Stimulated activated CD8-positive, alpha-beta memory T cell treated with anti-CD3 and anti-CD28 coated beads, Interleukin-4, amount 100 ng/mL, for 4 hours (primary cell): ENCODE measurements at regions not wholly inside any gene's neighbourhood (a gene's known extent, or its start where the extent isn't known, plus 50 kb on each side); places are given as distances from the start of the nearest gene placed in this dataset.
"Not testable (repeated sequence)": the region's sequence is repeated elsewhere in the genome, so short reads cannot be mapped to it uniquely, and the experiment has no call there.

Source experiments
- DNase-seq, 2 donors: peaks; one replicate each; pipeline ENCODE4 v3.0.0-alpha.2; 2020; ENCODE audit warnings: low read depth in 2 of 2, low spot score in 1 of 2

DNA sequence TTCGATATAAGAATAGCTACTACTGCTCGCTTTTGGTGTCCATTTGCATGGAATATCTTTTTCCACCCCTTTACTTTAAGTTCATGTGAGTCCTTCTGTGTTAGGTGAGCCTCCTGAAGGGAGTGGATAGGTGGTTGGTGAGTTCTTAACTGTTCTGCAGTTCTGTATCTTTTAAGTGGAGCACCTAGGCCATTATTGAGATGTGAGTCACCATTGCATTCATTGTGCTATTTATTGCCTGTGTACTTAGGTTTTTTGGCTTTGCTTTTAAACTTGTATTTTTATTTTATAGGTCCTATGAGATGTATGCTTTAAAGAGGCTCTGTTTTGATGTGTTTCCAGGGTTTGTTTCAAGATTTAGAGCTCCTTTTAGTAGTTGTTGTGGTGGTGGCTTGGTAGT lies 1430.8 kb downstream of the REEP3 start:
- no peak for DNase-seq

DNA sequence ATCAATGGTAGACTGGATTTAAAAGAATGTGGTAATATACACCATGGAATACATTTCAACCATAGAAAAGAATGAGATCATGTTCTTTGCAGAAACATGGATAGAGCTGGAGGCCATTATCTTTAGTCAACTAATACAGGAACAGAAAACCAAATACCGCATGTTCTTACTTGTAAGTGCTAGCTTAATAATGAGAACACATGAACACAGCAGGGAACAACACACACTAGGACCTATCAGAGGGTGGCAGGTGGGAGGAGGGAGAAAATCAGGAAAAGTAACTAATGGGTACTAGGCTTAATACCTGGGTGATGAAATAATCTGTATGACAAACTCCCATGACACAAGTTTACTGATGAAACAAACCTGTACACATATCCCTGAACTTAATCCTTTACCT lies 1435.2 kb downstream of the REEP3 start:
- DNase-seq: no peak

DNA sequence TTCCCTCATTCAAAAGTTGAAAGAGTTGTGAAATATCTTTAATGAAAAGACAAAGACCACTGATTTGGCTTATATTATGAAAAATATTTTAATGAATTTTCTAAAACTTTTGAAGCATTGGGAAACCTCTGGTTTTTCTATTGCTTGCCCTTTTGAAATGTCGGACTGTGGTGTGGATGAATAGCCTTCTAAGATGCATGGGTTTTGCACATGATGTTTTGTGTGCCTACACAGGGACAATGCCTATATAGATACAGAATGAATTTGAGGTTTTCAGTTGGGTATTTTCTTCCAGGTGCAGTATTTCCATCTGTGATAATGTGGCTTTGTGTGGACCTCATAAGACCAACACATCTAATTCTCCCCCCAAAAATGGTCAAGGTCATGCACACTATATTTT lies 1437.9 kb downstream of the REEP3 start:
- no peak for DNase-seq

- no peak for DNase-seq
Measured at GRCh38 chr10:64959883-64960282, 1438.7 kb downstream of the REEP3 start.

- no peak for DNase-seq
Measured at GRCh38 chr10:64973391-64973790, 1452.2 kb downstream of the REEP3 start.

DNA sequence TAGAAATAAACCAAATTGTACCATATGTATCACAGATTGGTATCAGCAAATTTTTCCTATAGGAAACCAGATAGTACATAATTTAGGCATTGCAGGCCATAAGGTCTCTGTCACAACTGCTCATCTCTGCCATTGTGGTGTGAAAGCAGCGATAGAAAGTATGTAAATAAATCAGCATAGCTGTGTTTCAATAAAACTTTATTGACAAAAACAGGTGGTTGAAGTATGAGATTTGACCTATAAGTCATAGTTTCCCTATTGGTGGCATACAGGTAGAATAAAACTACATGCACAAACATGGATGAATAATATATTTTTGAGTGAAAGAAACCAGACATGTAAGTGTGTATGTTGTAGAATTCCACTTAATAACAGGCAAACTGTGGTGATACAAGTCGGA lies 1454.9 kb downstream of the REEP3 start:
- DNase-seq: no peak

DNA sequence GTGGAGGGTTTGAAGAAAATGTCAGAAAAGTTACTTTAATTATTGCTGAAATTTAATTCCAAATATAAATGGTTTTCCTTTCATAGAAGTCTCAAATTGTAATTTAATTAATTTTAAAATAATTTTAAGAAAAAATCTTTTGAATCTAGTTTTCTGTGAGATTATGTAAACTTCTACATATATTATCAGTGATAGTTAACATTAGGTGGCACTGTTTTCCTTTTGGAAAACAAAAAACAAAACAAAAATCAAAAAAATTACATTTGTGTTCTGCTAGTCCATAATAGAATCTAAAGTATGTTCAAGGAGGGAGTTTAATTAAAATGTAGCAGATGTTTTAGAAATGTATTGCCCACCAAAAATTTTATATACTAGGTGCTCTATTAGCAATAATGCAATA lies 1456.7 kb downstream of the REEP3 start:
- no peak for DNase-seq

DNA sequence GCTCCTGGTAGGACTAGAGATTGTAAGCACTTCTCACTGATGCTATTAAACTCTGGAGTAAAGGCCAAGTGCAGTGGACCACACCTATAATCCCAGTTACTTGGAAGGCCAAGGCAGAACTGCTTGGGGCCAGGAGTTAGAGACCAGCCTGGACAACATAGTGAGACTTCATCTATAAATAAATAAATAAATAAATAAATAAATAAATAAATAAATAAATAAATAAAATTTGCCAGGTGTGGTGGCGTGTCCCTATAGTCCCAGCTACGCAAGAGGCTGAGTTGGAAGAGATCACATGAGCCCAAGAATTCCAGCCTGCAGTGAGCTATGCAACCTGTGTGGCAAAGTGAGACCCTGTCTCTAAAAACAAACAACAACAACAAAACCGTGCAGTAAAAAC lies 1475.7 kb downstream of the REEP3 start:
- DNase-seq: no peak

- DNase-seq: no peak
Measured at GRCh38 chr10:65010845-65011244, 1489.6 kb downstream of the REEP3 start.

- DNase-seq: no peak
Measured at GRCh38 chr10:65017523-65017922, 1496.3 kb downstream of the REEP3 start.

- no peak for DNase-seq
Measured at GRCh38 chr10:65024886-65025285, 1503.7 kb downstream of the REEP3 start.

DNA sequence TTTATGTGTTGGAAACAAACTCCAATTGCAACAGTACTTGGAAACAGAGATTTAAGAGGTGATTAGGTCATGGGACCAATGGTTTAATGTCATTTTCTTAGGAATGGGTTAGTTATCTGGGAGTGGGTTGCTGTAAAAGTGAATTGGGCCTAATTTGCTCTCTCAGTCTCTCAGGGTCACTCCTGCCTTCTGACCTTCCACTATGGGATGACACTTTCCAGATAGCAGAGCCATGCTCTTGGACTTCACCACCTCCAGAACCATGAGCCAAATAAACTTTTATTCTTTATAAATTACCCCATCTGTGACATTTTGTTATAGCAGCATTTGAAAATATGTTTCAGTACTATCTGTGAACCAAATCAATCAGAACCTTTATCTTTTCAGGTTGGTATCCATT lies 1509.1 kb downstream of the REEP3 start:
- DNase-seq: no peak

GRCh38 chr10:65032867-65033769 lies 1511.9 kb downstream of the REEP3 start:
- DNase-seq: no peak

DNA sequence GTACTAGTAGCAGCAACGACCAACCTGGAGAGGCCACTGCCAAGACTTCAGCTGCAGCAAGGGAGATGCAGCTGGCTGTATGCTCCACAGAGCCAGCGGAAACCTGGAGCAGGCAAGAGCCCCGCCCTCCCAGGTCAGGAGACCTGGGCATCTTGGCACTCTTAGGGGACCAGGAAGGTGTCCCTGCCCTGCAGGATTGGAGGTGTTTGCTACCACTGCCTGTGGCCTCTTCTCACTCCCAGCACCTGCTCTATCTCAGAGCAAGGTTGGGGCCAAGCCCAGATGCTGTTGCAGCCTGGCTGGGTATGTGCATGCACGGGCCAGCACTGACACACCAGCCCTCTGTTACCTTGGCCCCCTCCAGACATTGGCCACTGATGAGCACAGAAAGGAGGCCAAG lies 1512.8 kb downstream of the REEP3 start:
- DNase-seq: no peak

- no peak for DNase-seq
Measured at GRCh38 chr10:65040796-65041195, 1519.6 kb downstream of the REEP3 start.

DNA sequence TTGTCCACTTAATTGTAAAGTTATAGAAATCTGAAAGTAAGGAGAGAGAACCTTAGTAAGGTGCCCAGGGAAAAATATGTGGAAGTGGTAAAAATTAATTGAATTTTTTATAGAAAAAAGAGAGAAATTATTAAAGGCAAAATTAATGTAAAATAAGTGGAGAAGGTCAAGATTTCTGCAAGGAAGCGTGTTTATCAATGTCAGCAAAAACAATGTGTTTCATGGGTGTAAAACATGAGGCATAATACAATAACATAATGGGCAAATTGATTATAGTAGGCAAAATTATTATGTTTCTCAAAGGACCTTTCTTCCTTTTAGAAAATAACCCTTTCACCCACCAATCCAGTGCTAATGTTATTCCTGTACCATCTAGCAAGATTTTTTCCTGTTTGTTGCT lies 1520.1 kb downstream of the REEP3 start:
- DNase-seq: no peak

GRCh38 chr10:65042496-65042895 lies 1521.3 kb downstream of the REEP3 start:
- DNase-seq: no peak

GRCh38 chr10:65046831-65047230 lies 1525.6 kb downstream of the REEP3 start:
- DNase-seq: no peak

GRCh38 chr10:65052111-65052510 lies 1530.9 kb downstream of the REEP3 start:
- not testable (repeated sequence) for DNase-seq

DNA sequence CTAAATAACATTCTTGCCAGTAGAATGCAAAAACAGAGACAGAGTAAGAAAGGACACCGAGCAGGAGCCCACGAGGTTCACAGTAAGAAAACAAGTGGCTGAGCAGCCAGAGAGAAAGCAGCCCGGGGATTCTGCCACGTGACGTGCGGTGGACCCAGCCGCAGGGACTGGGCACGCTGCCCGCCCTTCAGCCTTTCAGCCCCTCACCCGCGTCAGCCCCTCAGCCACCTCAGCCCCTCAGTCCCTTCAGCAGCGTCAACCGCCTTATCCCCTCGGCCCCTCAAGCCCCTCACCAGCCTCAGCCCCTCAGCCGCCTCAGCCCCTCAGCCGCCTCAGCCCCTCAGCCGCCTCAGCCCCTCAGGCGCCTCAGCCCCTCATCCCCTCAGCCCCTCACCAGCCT lies 1532.2 kb downstream of the REEP3 start:
- DNase-seq: not testable (repeated sequence)

DNA sequence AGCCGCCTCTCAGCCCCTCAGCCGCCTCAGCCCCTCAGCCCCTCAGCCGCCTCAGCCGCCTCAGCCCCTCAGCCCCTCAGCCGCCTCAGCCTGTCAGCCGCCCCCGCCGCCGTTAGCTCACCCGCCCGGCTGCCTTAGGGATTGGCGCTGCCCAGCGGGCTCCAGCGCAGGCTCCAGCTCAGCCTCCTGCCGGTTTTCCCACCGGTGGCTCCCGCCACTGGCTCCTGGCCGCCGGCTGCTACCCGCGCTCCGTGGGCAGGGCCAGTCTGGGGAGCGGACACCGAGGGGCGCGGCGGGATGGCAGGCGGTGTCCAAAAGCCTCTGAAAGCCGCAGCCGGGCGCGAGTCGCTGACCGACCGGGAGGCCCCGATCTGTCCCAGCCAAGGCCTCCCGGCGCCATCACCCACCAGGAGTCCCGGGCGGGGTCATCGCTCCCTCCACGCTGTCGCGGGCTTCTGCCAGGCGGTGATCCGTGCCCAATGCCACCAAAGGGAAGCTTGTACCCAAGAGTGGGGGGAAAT lies 1532.7 kb downstream of the REEP3 start:
- DNase-seq: not testable (repeated sequence)

DNA sequence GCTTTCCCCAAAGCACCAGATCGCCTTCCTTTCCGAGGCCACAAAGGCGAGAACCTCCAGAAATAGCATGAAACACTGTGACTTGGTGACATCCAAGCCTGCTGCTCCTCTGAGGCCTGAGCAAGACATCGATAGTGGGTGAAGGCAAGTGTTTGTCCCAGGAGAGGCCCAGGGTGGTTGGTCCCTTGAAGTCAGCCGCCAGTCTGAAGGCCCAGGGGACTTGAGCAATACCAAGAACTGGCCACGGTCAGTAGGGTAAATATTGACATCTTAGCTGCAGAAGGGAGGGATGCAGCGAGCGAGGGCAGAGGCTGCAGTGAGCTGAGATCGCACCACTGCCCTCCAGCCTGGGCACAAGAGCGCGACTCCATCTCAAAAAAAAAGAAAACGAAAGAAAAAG lies 1533.5 kb downstream of the REEP3 start:
- DNase-seq: not testable (repeated sequence)

DNA sequence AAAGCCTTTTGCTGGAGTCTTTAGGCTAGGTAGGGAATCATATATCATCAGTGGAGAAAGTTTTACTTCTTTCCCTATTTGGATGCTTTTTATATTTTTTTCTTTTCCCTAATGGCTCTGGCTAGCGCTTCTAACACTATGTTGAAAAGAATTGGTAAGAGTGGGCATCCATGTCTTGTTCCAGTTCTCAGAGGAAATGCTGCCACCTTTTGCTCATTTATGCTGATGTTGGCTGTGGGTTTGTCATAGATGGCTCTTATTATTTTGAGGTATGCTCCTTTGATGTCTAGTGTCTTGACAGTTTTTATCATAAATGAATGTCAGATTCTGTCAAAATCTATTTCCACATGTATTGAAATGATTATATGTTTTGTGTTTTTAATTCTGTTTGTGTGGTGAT lies 1544.1 kb downstream of the REEP3 start:
- DNase-seq: no peak
